Choroid plexus epithelial cell (primary cell): ENCODE measurements at regions not wholly inside any gene's neighbourhood (a gene's known extent, or its start where the extent isn't known, plus 50 kb on each side); places are given as distances from the start of the nearest gene placed in this dataset.

Experiments used
- DNase-seq: peaks from one replicate; pipeline ENCODE4 v3.0.0-alpha.2; 2010; ENCODE audit warnings: low read depth
- H3K4me3 ChIP-seq: 2 replicates; pipeline ENCODE4 v1.5.1; 2011; ENCODE audit warnings: low read depth, mild to moderate bottlenecking, control low read depth, low read length, moderate library complexity
- TF ChIP-seq, protein P1 (sequence below): conservative IDR thresholded peaks from 2 replicates; pipeline ENCODE4 v1.5.1; 2011; ENCODE audit warnings: low read depth, mild to moderate bottlenecking, control low read depth, inconsistent platforms, low read length, moderate library complexity

DNA sequence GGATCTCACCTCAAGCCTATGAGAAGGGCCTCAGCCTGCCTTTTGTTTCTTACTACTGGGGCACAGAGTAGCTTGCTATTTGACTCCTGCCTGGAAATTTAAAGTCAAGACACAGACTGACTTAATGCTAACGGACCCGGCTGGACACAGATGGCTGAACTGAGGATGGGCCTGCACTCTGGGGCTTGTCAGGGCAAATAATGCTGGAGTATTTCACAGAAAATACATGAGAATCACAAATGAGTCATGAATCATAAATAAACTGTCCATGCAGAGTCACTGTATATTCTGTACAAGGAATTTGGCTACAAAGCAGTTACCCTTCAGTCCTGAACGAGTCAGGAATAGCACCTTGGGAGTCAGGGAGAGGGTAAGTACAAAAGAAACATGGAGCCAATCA is 683.2 kb upstream of the FOXG1 start:
- TF ChIP-seq, protein P1, sequence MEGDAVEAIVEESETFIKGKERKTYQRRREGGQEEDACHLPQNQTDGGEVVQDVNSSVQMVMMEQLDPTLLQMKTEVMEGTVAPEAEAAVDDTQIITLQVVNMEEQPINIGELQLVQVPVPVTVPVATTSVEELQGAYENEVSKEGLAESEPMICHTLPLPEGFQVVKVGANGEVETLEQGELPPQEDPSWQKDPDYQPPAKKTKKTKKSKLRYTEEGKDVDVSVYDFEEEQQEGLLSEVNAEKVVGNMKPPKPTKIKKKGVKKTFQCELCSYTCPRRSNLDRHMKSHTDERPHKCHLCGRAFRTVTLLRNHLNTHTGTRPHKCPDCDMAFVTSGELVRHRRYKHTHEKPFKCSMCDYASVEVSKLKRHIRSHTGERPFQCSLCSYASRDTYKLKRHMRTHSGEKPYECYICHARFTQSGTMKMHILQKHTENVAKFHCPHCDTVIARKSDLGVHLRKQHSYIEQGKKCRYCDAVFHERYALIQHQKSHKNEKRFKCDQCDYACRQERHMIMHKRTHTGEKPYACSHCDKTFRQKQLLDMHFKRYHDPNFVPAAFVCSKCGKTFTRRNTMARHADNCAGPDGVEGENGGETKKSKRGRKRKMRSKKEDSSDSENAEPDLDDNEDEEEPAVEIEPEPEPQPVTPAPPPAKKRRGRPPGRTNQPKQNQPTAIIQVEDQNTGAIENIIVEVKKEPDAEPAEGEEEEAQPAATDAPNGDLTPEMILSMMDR, result no peak
- peak; percentile 31 for DNase-seq
- no peak overlapping the region for H3K4me3 ChIP-seq

DNA sequence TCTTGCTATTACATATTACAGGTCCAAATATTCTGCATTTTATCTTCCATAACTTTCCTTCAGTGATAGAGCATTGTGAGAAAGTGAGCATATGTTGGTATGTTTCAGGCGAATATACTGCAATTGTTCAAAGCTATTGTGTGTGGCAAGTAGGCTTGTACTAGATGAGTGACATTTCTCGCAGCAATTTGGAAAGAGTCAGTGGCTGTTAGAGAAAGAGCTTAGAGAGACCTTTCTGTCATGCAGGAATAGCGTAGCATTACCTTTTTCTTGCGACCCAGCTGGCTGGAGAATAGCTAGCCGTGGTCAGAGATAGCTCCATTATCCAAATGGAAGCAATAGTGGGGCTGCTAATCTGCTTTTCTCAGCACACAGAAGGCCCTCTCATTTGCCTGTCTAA is 678.5 kb upstream of the FOXG1 start:
- TF ChIP-seq, protein P1, result no peak
- no peak for DNase-seq
- no peak overlapping the region for H3K4me3 ChIP-seq

DNA sequence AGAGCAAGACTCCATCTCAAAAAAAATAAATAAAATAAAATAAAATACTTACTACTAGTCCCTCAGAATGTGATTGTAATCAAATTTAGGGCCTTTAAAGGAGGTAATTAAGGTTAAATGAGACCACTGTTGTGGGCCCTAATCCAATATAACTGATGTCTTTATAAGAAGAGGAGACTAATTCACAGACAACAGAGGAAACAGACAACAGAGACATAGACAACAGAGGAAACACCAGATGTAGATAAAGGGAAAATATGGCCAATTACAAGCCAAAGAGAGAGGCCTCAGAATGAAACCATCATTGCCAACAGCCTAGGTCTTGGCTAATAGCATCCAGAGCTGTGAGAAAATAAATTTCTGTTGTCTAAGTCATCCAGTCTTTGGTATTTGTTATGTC is 669.0 kb upstream of the FOXG1 start:
- DNase-seq, result peak; percentile 23
- TF ChIP-seq, protein P1, result no peak
- H3K4me3 ChIP-seq, result no peak overlapping the region

DNA sequence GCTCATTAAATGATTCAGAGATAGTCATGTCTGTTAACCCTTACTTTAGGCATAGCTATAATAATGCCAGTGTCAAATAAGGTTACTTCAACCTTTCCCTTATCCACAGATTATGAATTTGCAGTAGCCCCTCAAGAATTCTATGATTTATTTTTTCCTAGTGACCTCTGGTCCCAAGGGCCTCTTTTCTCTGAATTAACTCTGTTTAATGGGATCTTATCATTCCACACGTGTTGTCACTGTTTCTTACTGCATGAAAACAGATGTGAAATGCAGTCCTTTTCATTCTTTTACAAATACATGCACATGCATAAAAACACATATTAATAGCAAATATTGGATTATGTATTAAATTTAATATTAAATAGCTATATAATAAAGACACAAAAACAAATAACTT is 667.7 kb upstream of the FOXG1 start:
- TF ChIP-seq, protein P1, result no peak
- no peak for DNase-seq
- no peak overlapping the region for H3K4me3 ChIP-seq

DNA sequence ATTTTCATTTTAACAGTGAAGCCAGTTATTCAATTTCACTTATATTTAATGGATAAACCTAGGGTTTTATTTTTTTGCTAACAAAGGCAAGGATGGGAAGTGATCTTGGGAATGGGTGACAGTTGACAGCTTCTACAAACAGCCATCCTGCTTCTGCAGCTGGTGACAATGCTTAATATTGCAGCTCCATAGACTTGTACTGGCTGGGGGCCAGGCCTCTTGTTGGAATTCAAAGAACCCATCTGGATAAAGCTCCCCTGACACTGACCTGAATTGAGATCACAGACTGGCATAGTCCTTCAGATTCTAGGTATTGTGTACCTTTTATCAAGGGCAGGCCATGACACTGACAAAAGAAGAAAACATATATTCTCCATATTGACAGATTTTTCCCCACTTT is 664.6 kb upstream of the FOXG1 start:
- TF ChIP-seq, protein P1, result no peak
- no peak overlapping the region for H3K4me3 ChIP-seq
- DNase-seq, result no peak

DNA sequence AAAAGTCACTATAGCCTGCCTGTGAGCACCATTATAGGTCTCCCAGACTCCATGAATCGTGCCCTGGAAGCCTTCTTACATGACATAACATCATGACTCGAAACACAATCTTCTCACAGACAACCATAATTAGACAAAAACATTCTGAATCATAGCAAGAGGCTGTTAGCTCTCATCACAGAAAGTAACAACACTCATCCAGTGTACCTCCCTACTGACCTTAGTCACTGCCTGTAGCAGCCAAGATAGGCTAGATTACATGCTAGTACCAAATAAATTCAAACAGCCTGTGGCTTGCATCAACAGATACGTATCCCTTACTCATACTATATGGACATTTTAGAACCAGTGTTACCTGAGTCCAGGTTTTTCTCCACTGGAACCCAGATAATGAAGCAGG is 663.8 kb upstream of the FOXG1 start:
- peak; percentile 18 for DNase-seq
- no peak overlapping the region for H3K4me3 ChIP-seq
- TF ChIP-seq, protein P1, result no peak

DNA sequence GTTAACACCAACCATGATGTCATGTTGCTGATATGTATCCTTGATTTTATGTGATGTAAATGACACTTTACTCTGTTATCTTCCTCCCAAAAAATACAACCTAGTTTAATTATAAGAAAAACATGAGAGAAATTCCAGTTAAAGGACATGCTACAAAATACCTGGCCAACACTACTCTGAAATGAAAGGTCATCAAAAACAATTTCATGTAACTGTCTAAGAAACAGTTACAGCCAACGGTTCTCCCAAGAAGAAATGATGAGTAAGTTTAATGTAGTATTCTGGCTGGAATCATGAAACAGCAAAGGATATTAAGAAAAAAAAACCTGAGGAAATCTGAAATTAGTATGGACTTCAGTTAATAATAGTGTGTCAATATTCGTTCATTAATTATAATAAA is 653.3 kb upstream of the FOXG1 start:
- DNase-seq, result no peak
- TF ChIP-seq, protein P1, result no peak
- no peak overlapping the region for H3K4me3 ChIP-seq
